ENCODE measurements at regions not wholly inside any gene's neighbourhood (a gene's known extent, or its start where the extent isn't known, plus 50 kb on each side); places are given as distances from the start of the nearest gene placed in this dataset.

DNA sequence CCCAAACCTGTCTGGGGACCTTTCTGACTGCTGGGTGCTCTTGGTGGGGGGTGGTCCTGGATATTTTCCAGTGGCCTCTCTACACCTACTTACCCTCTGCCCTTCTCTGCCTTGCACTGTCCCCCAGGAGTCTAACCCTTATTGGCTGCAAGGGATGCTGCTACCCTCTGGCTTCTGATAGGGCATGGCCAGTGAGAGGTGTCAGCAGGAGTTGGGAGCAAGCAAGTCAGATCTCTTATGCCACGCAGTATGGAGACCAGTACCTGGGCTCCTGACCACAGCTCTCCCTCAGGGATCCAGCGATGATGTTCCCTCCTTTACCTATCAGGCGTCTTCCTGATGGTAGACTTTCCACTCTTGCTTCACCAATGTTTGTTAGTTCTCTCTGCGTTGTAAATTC, 373.7 kb downstream of the SOCS6 start:
- no peak for TF ChIP-seq YY1 (IDR thresholded peaks at IDR 0.05; ENCODE audit: insufficient read depth, insufficient read length)
- no peak for TF ChIP-seq ZNF274 (IDR thresholded peaks at IDR 0.05; ENCODE audit: low read depth, low read length)
- no peak for TF ChIP-seq SUZ12 (IDR thresholded peaks at IDR 0.05; ENCODE audit: extremely low read depth, insufficient read depth, insufficient read length)
